ENCODE measurements at regions not wholly inside any gene's neighbourhood (a gene's known extent, or its start where the extent isn't known, plus 50 kb on each side); places are given as distances from the start of the nearest gene placed in this dataset.
"Not testable (repeated sequence)": the region's sequence is repeated elsewhere in the genome, so short reads cannot be mapped to it uniquely, and the experiment has no call there.

- H3K27ac ChIP-seq (ENCODE audit: low read length) = no peak overlapping the region
- no peaks in the 10 kb centered on the region for H3K27me3 ChIP-seq (ENCODE audit: insufficient read depth, low read depth, low read length)
- H3K79me2 ChIP-seq (replicated peaks; ENCODE audit: insufficient read depth, low read length) = no peaks in the 10 kb centered on the region
- no peak overlapping the region for H2AFZ ChIP-seq (ENCODE audit: low read depth, low read length)
- no peaks in the 10 kb centered on the region for H4K20me1 ChIP-seq (ENCODE audit: insufficient read depth)
- no peak overlapping the region for H3K9ac ChIP-seq (ENCODE audit: low read length)
- H3K36me3 ChIP-seq (ENCODE audit: insufficient read depth, low read length) = no peaks in the 10 kb centered on the region
- no peaks in the 10 kb centered on the region for H3K9me3 ChIP-seq (ENCODE audit: low read length)
- no peak for TF ChIP-seq TAF1 (IDR thresholded peaks at IDR 0.05; ENCODE audit: low read depth)
- TF ChIP-seq SMC3 (conservative IDR thresholded peaks at IDR 0.05; ENCODE audit: poor library complexity) = no peak
- no peak for TF ChIP-seq POLR2AphosphoS5 (IDR thresholded peaks at IDR 0.05)
- TF ChIP-seq EP300 (conservative IDR thresholded peaks at IDR 0.05; ENCODE audit: poor library complexity, severe bottlenecking) = no peak
- TF ChIP-seq REST (IDR thresholded peaks at IDR 0.05; ENCODE audit: borderline replicate concordance) = no peak
- TF ChIP-seq CTCF (IDR thresholded peaks at IDR 0.05; ENCODE audit: poor library complexity, severe bottlenecking) = no peak
- no peak for TF ChIP-seq EZH2 (IDR thresholded peaks at IDR 0.05; ENCODE audit: borderline replicate concordance, insufficient read depth, low read length, poor library complexity, severe bottlenecking)
- TF ChIP-seq RAD21 (conservative IDR thresholded peaks at IDR 0.05) = no peak
- TF ChIP-seq MXI1 (conservative IDR thresholded peaks at IDR 0.05; ENCODE audit: poor library complexity, severe bottlenecking) = no peak
- no peak overlapping the region for H3K4me2 ChIP-seq (ENCODE audit: low read length)
- H3K4me3 ChIP-seq (ENCODE audit: low read length) = no peak overlapping the region
- no peaks in the 10 kb centered on the region for H3K9me2 ChIP-seq (ENCODE audit: insufficient read depth, low read length)
- H3F3A ChIP-seq (ENCODE audit: insufficient read depth, low read length, poor library complexity, severe bottlenecking) = no peaks in the 10 kb centered on the region
Measured at GRCh38 chr2:182664212-182664611, 51.8 kb upstream of the DNAJC10 start.

GRCh38 chr2:182665500-182665899, 50.6 kb upstream of the DNAJC10 start:
- H3K9ac ChIP-seq (ENCODE audit: low read length); H4K20me1 ChIP-seq (ENCODE audit: insufficient read depth): not testable (repeated sequence)

More at GRCh38 chr2:182665500-182665899, 50.6 kb upstream of the DNAJC10 start:
- not testable (repeated sequence) for H2AFZ ChIP-seq (ENCODE audit: low read depth, low read length); H3K9me2 ChIP-seq (ENCODE audit: insufficient read depth, low read length); H3K27me3 ChIP-seq (ENCODE audit: insufficient read depth, low read depth, low read length); H3K79me2 ChIP-seq (replicated peaks; ENCODE audit: insufficient read depth, low read length); H3K27ac ChIP-seq (ENCODE audit: low read length); H3K4me3 ChIP-seq (ENCODE audit: low read length); H3K9me3 ChIP-seq (ENCODE audit: low read length); H3K36me3 ChIP-seq (ENCODE audit: insufficient read depth, low read length); H3F3A ChIP-seq (ENCODE audit: insufficient read depth, low read length, poor library complexity, severe bottlenecking); H3K4me2 ChIP-seq (ENCODE audit: low read length)

Data from neural cell (in vitro differentiated cells).